Left colon (tissue), 2 donors: ENCODE measurements at regions not wholly inside any gene's neighbourhood (a gene's known extent, or its start where the extent isn't known, plus 50 kb on each side); places are given as distances from the start of the nearest gene placed in this dataset.

Experiments used
- ATAC-seq: fragments of 200-7000 bp; cut with Tn5 transposase; one replicate; pipeline ENCODE4 v1.9.1; 2020; ENCODE audit warnings: mild to moderate bottlenecking, moderate library complexity
- DNase-seq, 2 donors: peaks; one replicate each; pipeline ENCODE4 v3.0.0-alpha.2; 2020
- intact Hi-C, 2 donors: fragments of 100-400 bp; cut with DNase I in 1 of 2; cut with micrococcal nuclease in 1 of 2; formaldehyde crosslinking; loops; one replicate each; pipeline versions ENCODE4 v1.11.2 to v1.14.0; 2022; cut with DNase I, micrococcal nuclease
- donor health status: DM: no; HTN: no; CAD: no.
- donor health status: DM: yes; HTN: yes; CAD: no.

DNA sequence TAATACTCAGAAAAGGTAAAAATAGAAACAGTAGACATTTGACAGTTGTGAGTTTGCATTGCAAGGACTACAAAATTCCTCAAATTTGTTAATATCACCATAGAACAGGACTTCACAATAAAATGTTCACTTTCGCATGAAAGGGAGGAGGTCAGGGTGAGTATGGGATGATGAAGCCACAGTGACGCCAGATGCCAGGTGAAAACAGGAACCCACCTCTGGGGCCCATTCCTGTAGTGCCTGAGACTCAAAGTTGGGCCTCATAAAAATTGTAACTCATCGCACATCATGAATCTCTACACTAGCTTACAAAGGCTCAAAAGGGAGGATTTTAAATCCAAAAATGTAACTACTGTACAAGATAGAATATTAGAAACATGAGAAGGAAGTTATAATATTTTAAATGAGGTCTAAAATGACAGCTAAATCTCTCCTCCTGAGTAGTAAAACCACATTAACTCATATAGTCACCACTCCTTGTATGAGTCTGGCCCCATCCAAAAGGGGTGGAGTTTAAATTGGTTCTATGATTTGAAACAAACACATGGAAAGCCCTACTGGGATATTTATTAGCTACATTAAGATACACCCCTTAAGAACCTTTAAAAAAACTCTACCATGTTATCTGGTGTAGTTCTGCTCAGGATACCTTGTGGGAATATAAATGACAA, 93.7 kb downstream of the ETS2 start:
- intact Hi-C loops, result no loop called here
- DNase-seq (no peak), ATAC-seq (no peak)

DNA sequence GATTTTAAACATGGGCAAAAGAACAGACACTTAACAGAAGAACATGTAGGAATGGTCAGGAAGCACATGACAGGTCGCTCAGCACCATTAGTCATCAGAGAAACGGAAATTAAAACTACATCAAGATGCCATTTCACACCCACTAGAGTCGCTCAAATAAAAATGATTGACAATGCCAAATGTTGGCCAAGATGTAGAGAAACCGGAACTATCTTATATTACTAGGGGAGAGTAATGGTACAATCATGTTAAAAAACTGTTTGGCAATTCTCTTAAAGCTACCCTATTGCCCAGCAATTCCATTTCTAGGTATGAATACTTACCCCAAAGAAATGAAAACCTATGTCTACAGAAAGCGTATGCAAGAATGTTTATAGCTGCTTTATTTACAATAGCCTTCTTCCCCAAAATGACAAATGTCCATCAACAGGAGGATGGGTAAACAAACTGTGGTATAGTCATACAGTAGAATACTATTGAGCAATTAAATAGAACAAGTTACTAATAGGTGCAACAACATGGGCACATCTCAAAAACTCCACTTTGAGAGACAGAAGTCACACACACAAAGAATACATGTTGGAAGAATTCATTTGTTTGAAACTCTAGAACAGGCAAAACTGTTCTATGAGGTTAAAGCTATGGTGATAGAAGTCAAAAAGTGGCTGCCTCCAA, 92.8 kb downstream of the ETS2 start:
- ATAC-seq (no peak), DNase-seq (no peak)
- intact Hi-C loops, result no loop called here

DNA sequence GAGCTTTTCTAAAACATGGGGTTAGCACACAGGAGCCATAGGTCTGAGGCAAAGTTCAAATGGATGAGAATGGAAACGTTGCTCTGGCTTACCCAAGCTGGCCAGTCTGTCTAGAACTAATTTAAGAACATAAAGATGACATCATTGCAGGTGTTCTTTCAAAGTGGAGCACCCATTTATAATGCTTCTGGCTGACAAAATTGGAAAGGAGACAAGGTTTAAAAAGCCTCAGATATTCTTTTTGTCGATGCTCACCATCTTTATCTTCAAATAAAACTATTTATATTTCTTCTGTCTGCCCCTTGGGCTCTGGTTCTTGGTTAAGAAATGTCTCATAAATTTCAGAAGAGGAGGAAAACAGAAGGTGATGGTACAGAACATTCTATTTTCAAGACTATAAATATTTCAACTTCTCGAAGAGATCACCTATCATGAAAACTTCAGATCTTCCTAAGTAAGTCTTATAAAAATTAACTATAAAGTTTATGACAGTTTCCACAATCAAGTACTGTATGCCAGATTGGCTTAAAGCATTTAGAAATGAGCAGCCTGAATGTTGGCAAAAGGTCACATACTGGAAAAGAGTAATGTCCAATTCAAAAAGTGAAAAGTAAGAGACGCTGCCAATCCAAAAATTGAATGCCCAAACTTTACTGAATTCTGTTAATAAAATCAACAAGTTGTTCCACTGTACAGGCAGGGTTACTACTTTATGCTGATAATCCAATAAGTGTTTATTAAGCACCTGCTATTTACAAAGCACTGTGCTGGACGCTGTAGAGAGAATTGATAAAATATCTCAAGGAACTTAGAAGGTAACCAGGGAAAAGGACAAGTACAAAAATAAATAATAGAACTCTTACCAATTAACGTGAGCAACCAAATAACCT, 92.0 kb downstream of the ETS2 start:
- intact Hi-C loops, result no loop called here
- ATAC-seq (peak; percentile 76), DNase-seq (no peak)

DNA sequence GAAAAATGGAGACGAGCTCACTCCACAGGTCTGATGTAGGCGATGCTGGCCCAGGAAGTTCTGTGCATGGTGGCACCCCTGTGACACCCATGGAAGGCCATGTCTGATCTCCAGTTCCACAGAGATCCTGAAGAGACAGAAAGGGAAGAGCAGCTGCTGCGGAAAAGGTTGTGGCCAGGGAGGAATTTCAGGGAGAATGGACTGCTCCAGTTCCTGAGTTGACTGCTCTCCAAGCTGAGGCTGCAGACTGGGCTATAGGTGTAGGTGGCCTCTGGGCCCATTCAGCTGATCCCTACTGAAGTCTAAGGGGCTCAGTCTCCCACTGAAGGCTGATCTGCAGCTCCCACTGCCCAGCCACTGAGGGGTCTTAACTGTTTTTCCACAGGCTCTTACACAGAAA, 89.2 kb downstream of the ETS2 start:
- intact Hi-C loops, result no loop called here

DNA sequence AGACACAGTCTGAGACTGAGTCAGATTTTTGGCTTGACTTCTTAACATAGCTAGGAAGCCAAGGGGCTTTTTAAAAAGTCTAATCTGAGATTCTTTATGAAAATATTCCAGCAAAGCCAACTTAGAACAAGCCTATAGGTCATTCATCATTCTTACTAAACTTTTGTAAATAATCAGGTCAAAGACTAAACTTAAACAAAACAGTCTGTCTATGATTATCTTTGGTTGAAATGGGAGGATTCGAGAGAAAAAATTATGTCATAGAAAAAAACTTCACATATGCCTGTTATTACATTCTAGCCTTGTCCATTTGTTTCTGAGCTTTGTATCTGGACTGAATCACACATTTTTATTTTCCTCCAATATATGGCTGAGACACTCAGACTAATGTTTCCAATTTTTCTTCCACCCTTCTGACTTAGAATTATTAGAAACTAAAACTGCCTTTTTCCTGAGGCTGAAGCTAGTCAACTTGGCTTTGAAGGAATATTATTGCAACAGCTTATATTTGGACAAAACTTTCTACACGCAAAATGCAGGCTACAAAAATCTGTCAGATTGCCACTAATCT, 83.3 kb downstream of the ETS2 start:
- intact Hi-C loops, result no loop called here
- ATAC-seq (no peak), DNase-seq (no peak)

More for the DNA sequence above, 89.2 kb downstream of the ETS2 start:
- no peak for DNase-seq
- no peak for ATAC-seq

DNA sequence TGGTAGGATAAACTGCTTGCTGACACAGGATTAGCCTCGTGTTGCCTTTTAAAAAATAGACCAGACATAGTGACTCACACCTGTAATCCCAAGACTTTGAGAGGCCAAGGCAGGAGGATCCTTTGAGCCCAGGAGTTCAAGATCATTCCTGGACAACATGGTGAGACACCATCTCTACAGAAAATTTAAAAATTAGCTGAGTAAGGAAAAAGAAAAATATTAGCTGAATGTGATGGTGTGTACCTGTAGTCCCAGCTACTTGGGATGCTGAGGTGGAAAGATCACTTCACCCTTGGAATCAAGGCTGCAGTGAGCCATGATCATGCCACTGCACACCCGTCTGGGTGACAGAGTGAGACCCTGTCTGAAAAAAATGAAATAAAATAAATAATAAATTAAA, 82.0 kb downstream of the ETS2 start:
- no peak for ATAC-seq
- intact Hi-C loops, result no loop called here
- no peak for DNase-seq

DNA sequence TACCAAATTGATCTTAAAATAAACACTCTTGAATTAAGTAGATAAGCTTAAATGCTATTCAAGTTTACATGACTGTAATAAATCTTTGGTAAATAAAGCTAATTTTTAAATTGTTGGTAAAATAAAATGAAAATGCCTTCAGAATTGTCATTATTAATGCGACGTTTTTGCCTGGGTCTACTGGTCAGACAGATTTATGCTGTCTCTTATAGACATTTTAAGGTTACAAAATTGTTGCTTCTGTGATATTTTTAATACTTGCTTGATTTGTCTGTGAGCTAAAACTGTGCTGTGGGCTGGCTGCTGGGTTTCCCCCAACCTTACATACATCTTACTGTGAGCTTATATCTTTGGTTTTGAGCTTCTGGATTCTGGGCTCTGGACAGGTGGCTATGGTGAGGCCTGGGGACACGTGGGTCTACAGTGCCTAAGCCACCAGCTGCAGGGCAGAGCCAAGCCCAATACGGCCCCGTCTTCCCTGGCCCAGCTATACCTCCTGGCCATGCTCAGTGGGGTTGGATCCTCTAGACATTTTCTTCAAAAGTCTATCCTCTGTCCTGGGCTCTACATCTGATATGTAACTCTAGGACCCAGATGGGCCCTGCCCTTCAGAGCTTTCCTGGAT, 81.4 kb downstream of the ETS2 start:
- intact Hi-C loops, result no loop called here
- DNase-seq (no peak), ATAC-seq (no peak)

DNA sequence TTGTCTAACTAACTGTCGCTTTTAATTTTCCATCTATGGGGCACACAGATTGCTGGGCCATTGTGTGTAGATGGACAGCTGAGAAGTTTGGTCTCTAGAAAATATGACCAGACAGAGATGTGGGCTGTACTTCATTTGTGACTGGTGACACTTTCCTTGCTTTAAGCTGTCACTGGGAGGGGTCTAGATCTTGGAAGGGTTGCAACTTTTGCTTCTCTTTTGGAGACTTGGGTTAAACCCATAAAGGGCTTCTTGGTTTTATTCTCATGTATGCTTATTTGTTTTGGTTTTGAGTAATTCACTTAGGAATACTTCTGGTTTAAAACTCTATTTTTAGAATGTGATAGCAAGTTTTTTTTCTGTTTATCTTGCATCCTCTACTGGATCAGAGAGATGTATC, 80.2 kb downstream of the ETS2 start:
- no peak for DNase-seq
- intact Hi-C loops, result no loop called here
- ATAC-seq, result no peak

DNA sequence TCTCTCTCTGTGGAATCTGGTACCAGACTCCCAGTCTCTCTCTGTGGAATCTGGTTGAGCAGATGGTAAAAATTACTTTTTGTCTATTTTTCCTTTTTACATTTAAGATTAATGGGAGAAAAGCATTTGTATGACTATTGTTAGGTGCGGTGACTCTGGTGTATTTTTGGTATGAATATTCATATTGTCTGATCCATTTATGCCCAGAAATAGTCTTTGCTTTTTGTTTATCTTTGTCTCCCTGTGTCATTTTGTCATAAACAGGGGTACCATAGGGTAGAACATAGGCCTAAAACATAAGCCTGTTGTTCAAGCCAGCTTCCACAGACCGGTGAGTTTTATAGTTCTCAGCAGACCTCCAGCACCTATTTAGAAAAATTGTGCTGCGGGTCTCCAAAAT, 78.7 kb downstream of the ETS2 start:
- intact Hi-C loops, result no loop called here
- DNase-seq, result no peak
- ATAC-seq, result no peak

DNA sequence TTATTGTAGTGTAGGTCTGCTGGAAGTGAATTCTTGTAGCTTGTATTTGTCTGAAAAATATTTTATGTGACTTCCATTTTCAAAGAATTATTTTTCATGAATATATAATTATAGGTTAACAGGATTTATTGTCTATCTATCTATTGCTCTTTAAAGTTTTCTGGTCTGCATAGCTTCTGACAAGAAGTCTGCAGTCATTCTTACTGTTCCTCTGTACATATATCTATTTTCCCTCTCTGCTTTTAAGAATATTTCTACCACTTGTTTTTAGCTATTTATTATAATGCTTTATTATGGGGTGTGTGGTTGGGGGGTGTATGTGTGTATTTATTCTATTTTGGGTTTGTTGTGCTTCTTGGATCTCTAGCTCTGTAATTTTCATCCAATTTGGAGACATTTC, 77.4 kb downstream of the ETS2 start:
- DNase-seq, result no peak
- intact Hi-C loops, result no loop called here
- no peak for ATAC-seq

DNA sequence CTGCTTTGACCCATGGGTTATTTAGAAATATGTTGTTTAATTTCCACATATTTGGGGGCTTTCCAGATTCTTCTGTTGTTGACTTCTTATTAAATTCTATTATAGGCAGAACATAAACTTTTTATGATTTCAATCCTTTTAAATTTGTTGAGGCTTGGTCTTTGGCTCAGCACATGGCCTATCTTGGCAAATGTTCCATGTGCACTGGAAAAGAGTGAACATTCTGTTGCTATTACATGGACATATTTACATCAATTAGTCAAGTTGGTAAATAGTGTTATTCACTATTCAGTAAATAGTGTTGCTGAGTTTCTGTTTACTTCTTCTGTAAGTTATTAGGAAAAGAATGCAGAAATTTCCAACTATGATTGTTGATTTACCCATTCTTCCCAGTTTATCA, 75.4 kb downstream of the ETS2 start:
- ATAC-seq, result no peak
- no peak for DNase-seq
- intact Hi-C loops, result no loop called here

DNA sequence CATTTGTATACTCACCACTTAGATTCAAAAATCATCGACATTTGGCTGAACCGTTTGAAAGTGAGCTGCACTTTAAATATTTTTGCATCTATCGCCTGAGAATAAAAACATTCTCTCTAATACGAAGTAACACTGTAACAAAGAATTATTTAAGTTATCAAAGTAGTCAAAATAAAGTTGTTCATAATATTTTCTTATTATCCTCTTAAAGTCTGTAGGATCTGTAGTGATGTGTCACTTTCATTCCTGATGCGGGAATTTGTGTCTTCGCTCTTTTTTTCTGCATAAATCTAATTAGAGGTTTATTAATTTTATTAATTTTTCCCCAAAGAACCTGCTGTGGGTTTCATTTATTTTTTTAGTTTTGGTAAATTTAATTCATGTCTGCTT, 74.8 kb downstream of the ETS2 start:
- no peak for ATAC-seq
- intact Hi-C loops, result no loop called here
- DNase-seq, result no peak

DNA sequence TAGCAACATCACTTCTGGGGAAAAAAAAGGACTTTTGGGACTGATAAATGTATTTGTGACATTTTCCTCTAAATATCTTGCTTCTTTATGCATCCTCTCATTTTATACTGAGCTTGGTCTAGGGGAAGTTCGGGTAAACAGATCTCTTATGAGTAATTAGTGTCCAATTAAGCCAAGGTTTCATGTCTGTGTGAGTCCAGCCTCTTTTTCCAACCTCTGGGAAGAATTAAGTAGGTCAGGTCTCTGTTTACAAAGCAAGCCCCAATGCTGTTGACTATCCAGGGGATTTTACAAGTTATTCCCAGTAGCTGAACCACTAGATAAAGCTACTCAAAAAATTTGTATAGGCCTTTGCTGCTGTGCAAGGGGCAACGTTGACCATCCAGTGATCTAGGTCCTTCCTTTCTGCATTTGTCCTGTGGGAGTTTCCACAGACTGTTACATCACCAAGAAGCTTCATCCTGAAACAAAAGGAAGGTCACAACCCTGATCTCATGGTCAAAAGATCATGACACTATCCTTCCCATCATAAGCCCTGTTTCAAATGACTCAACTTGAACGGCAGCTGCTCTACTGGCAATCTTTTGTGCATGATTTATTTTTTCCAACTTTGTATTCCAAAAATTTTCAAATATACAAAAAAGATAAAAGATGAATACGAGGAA, 74.3 kb downstream of the ETS2 start:
- ATAC-seq (no peak), DNase-seq (no peak)
- intact Hi-C loops, result no loop called here

DNA sequence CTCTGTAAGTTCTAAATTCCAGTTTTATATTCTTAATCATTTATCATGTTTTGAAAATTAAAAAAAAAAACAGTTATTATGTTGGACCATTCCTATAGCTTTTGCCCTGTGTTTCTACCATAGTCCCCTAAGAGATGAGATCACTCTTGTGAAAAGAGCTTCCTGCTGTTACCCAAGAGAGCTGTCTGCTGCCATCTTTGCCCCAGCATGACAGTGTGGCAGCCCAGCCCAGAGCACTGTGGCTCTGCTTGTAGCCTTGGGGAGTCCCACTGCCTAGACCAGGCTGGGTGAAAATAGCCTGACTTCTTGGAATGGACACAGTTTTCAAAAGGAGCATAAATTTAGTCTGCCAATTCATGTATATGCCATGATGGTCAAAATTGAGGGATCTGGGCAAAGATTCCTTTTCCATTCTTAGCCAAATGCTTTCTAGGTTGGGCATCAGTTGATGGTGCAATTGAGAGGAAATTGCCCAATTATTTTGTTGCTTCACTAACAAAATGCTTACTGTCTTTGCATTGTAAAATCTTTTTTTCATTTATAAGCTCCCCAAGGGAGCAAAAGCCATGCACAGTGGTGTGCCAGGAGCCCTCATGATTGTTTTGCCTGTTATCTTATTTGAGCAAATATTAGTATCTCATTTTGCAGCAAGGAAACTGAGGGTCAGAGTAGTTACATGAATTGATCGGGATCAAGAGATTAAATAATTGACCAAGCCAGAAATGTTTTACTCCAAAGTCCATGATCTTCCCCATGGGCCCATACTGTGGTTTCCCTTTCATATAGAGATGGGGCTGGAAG, 72.8 kb downstream of the ETS2 start:
- ATAC-seq, result no peak

DNA sequence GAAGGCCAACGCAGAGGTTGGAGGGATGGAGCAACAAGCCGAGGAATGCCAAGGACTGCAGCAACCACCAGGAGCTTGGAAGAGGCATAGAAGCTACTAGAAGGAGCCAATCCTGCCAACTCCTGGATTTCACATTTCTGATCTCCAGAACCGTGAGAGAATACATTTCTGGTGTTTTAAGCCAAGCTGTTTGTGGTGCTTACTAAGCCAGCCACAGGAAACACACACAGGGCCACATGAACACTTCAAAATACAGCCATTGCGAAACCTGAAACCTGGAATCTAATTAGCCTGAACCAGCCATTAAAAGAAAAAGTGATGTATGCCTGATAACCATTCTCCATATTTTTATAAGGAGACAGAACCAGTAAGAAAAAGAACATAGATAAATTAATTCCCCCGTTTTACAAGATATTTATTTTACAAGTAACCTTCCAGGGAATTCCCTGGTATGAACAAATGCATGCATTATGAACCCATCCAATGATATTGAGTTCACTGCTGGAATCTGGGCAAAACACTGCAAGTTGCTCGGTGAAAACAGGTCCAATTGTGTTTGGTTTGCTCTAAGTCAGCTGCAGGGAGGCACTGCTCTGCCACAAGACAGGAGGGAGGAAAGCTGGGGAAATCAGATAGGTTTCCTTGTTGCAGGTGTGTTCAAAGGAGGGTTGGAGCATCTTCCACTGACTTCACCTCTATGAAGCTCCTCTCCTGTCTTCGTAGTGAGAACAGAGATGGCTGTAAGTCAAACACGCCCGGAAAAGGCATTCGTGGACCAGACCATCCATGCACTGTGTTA, 70.2 kb downstream of the ETS2 start:
- ATAC-seq (no peak), DNase-seq (no peak)
- intact Hi-C loops, result no loop called here

More for the DNA sequence above, 72.8 kb downstream of the ETS2 start:
- no peak for DNase-seq
- intact Hi-C loops, result no loop called here
